Effector memory CD8-positive, alpha-beta T cell (primary cell): ENCODE measurements at regions not wholly inside any gene's neighbourhood (a gene's known extent, or its start where the extent isn't known, plus 50 kb on each side); places are given as distances from the start of the nearest gene placed in this dataset.

ENCODE experiments used
- ATAC-seq: fragments of 150-1000 bp; cut with Tn5 transposase; replicated peaks from 2 replicates; pipeline ENCODE4 v1.10.0; 2021; ENCODE audit warnings: mild to moderate bottlenecking, moderate library complexity
- DNase-seq, 3 experiments: peaks; one replicate each; pipeline ENCODE4 v3.0.0; 2021
- H3K27ac Mint-ChIP-seq, 2 donors: one replicate each; pipeline ENCODE4 v1.8.0; 2022; ENCODE audit warnings: mild to moderate bottlenecking in 2 of 2, mixed read lengths in 2 of 2, moderate library complexity in 2 of 2
- H3K27me3 Mint-ChIP-seq, 2 donors: one replicate each; pipeline ENCODE4 v1.8.0; 2022; ENCODE audit warnings: mixed read lengths in 2 of 2
- H3K36me3 Mint-ChIP-seq: one replicate; pipeline ENCODE4 v1.8.0; 2022; ENCODE audit warnings: mild to moderate bottlenecking, moderate library complexity, mixed read lengths; ENCODE audit not compliant: insufficient read depth
- H3K4me1 Mint-ChIP-seq, 2 donors: one replicate each; pipeline ENCODE4 v1.8.0; 2022; ENCODE audit warnings: low read depth in 2 of 2, mixed read lengths in 2 of 2
- H3K4me3 Mint-ChIP-seq, 2 donors: one replicate each; pipeline ENCODE4 v1.8.0; 2022; ENCODE audit warnings: mild to moderate bottlenecking in 2 of 2, mixed read lengths in 2 of 2, moderate library complexity in 2 of 2
- H3K9me3 Mint-ChIP-seq, 2 donors: one replicate each; pipeline ENCODE4 v1.8.0; 2022; ENCODE audit warnings: mixed read lengths in 2 of 2

GRCh38 chr2:5322396-5322795, 369.8 kb upstream of the SOX11 start:
- H3K9me3 Mint-ChIP-seq, result peaks cover 20 to 39% of the 10 kb centered on the region in 2 donors
- DNase-seq, result no peak
- no peaks in the 10 kb centered on the region for H3K4me1 Mint-ChIP-seq
- ATAC-seq, result no peak
- H3K36me3 Mint-ChIP-seq, result peaks cover 3% of the 10 kb centered on the region
- H3K27me3 Mint-ChIP-seq, result no peaks in the 10 kb centered on the region
- no peak overlapping the region for H3K4me3 Mint-ChIP-seq
- H3K27ac Mint-ChIP-seq, result no peak overlapping the region

- Mint-ChIP-seq H3K9me3 (peaks cover 15 to 30% of the 10 kb centered on the region in 2 donors), H3K4me3 (no peak overlapping the region), H3K36me3 (no peaks in the 10 kb centered on the region), H3K27ac (no peak overlapping the region), H3K27me3 (no peaks in the 10 kb centered on the region), H3K4me1 (no peaks in the 10 kb centered on the region)
- no peak for ATAC-seq
- DNase-seq, result no peak
Measured at GRCh38 chr2:5325523-5325922, 366.7 kb upstream of the SOX11 start.

GRCh38 chr2:5328826-5329225, 363.4 kb upstream of the SOX11 start:
- ATAC-seq, result no peak
- no peaks in the 10 kb centered on the region for H3K36me3 Mint-ChIP-seq
- no peak for DNase-seq
- peaks cover 14 to 22% of the 10 kb centered on the region in 2 donors for H3K9me3 Mint-ChIP-seq
- H3K27ac Mint-ChIP-seq, result no peak overlapping the region
- no peaks in the 10 kb centered on the region for H3K27me3 Mint-ChIP-seq
- no peaks in the 10 kb centered on the region for H3K4me1 Mint-ChIP-seq
- H3K4me3 Mint-ChIP-seq, result no peak overlapping the region

GRCh38 chr2:5329763-5330162, 362.4 kb upstream of the SOX11 start:
- no peak overlapping the region for H3K4me3 Mint-ChIP-seq
- DNase-seq, result no peak
- no peaks in the 10 kb centered on the region for H3K36me3 Mint-ChIP-seq
- ATAC-seq, result no peak
- no peak overlapping the region for H3K27ac Mint-ChIP-seq
- peaks cover 8 to 27% of the 10 kb centered on the region in 2 donors for H3K9me3 Mint-ChIP-seq
- no peaks in the 10 kb centered on the region for H3K4me1 Mint-ChIP-seq
- H3K27me3 Mint-ChIP-seq, result no peaks in the 10 kb centered on the region

- Mint-ChIP-seq H3K27ac (no peak overlapping the region), H3K4me1 (no peaks in the 10 kb centered on the region), H3K27me3 (no peaks in the 10 kb centered on the region), H3K36me3 (no peaks in the 10 kb centered on the region), H3K9me3 (peaks cover 2 to 16% of the 10 kb centered on the region in 2 donors), H3K4me3 (no peak overlapping the region)
- ATAC-seq (no peak), DNase-seq (no peak)
Measured at GRCh38 chr2:5330961-5331360, 361.2 kb upstream of the SOX11 start.

- Mint-ChIP-seq H3K9me3 (peaks cover 7 to 18% of the 10 kb centered on the region in 2 donors), H3K4me3 (no peak overlapping the region), H3K4me1 (no peaks in the 10 kb centered on the region), H3K27me3 (no peaks in the 10 kb centered on the region), H3K27ac (no peak overlapping the region), H3K36me3 (no peaks in the 10 kb centered on the region)
- no peak for DNase-seq
- no peak for ATAC-seq
Measured at GRCh38 chr2:5332925-5333324, 359.3 kb upstream of the SOX11 start.

GRCh38 chr2:5339473-5339872, 352.7 kb upstream of the SOX11 start:
- H3K9me3 Mint-ChIP-seq, result peaks cover 13 to 28% of the 10 kb centered on the region in 2 donors
- H3K27me3 Mint-ChIP-seq, result no peaks in the 10 kb centered on the region
- peaks cover 0 to 2% of the 10 kb centered on the region in 2 donors for H3K4me1 Mint-ChIP-seq
- no peaks in the 10 kb centered on the region for H3K36me3 Mint-ChIP-seq
- DNase-seq (no peak), ATAC-seq (no peak)
- no peak overlapping the region for H3K27ac Mint-ChIP-seq
- H3K4me3 Mint-ChIP-seq, result no peak overlapping the region

- H3K27ac Mint-ChIP-seq, result no peak overlapping the region
- no peaks in the 10 kb centered on the region for H3K27me3 Mint-ChIP-seq
- H3K36me3 Mint-ChIP-seq, result no peaks in the 10 kb centered on the region
- DNase-seq, result no peak
- ATAC-seq, result no peak
- H3K4me3 Mint-ChIP-seq, result no peak overlapping the region
- peaks cover 0 to 2% of the 10 kb centered on the region in 2 donors for H3K4me1 Mint-ChIP-seq
- peaks cover 8 to 14% of the 10 kb centered on the region in 2 donors for H3K9me3 Mint-ChIP-seq
Measured at GRCh38 chr2:5343785-5344335, 348.3 kb upstream of the SOX11 start.

GRCh38 chr2:5352286-5352685, 339.9 kb upstream of the SOX11 start:
- H3K9me3 Mint-ChIP-seq, result peaks cover 7 to 19% of the 10 kb centered on the region in 2 donors
- no peak overlapping the region for H3K4me3 Mint-ChIP-seq
- no peak overlapping the region for H3K27ac Mint-ChIP-seq
- no peaks in the 10 kb centered on the region for H3K36me3 Mint-ChIP-seq
- ATAC-seq (no peak), DNase-seq (no peak)
- H3K4me1 Mint-ChIP-seq, result no peaks in the 10 kb centered on the region
- no peaks in the 10 kb centered on the region for H3K27me3 Mint-ChIP-seq

GRCh38 chr2:5353565-5353964, 338.6 kb upstream of the SOX11 start:
- Mint-ChIP-seq H3K27ac (no peak overlapping the region), H3K4me3 (no peak overlapping the region), H3K9me3 (peaks cover 5 to 19% of the 10 kb centered on the region in 2 donors), H3K4me1 (no peaks in the 10 kb centered on the region), H3K36me3 (no peaks in the 10 kb centered on the region), H3K27me3 (no peaks in the 10 kb centered on the region)
- ATAC-seq (no peak), DNase-seq (no peak)

GRCh38 chr2:5359397-5359796, 332.8 kb upstream of the SOX11 start:
- Mint-ChIP-seq H3K27me3 (no peaks in the 10 kb centered on the region), H3K4me3 (no peak overlapping the region), H3K9me3 (peaks cover 5 to 17% of the 10 kb centered on the region in 2 donors), H3K27ac (no peak overlapping the region), H3K4me1 (no peaks in the 10 kb centered on the region), H3K36me3 (peaks cover 3% of the 10 kb centered on the region)
- ATAC-seq (no peak), DNase-seq (no peak)

- Mint-ChIP-seq H3K9me3 (peaks cover 5 to 10% of the 10 kb centered on the region in 2 donors), H3K4me1 (no peaks in the 10 kb centered on the region), H3K27ac (no peak overlapping the region), H3K27me3 (no peaks in the 10 kb centered on the region), H3K36me3 (peaks cover 3% of the 10 kb centered on the region), H3K4me3 (no peak overlapping the region)
- no peak for ATAC-seq
- no peak for DNase-seq
Measured at GRCh38 chr2:5360081-5360480, 332.1 kb upstream of the SOX11 start.

- Mint-ChIP-seq H3K9me3 (peaks cover 5 to 10% of the 10 kb centered on the region in 2 donors), H3K27ac (no peak overlapping the region), H3K27me3 (no peaks in the 10 kb centered on the region), H3K36me3 (peaks cover 3% of the 10 kb centered on the region), H3K4me1 (no peaks in the 10 kb centered on the region), H3K4me3 (no peak overlapping the region)
- ATAC-seq (no peak), DNase-seq (no peak)
Measured at GRCh38 chr2:5364361-5364760, 327.8 kb upstream of the SOX11 start.

- no peak for DNase-seq
- no peak overlapping the region for H3K4me3 Mint-ChIP-seq
- no peaks in the 10 kb centered on the region for H3K27me3 Mint-ChIP-seq
- ATAC-seq, result no peak
- H3K36me3 Mint-ChIP-seq, result peaks cover 3% of the 10 kb centered on the region
- no peaks in the 10 kb centered on the region for H3K4me1 Mint-ChIP-seq
- H3K9me3 Mint-ChIP-seq, result peaks cover 5 to 10% of the 10 kb centered on the region in 2 donors
- H3K27ac Mint-ChIP-seq, result no peak overlapping the region
Measured at GRCh38 chr2:5365871-5366461, 326.2 kb upstream of the SOX11 start.
